ENCODE measurements at regions not wholly inside any gene's neighbourhood (a gene's known extent, or its start where the extent isn't known, plus 50 kb on each side); places are given as distances from the start of the nearest gene placed in this dataset.
A peak's percentile ranks its signal among the peaks of the same experiment; 100 is the strongest.

DNA sequence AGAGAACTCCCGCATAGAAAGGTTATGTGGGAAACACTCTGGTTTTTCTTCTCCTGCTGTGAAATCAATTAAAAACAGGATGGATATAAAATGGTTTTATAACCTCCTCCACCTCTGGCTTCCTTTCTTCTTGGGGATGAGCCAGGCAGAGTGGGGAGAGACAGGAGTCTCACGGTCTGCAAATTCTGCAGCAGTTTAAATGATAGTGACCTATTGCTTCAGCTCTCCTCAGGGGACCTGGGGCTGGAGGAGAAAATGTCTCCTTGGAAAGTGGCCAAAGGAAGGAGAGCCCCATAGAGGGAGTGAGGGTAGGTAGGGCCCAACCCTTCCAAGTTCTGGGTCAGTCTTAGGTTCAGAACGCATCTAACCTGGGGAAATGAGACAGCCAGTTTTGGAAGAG lies 118.8 kb downstream of the MTX3 start:
- no peak for FAIRE-seq
- no peak for DNase-seq (ENCODE audit: insufficient read length, low spot score)

DNA sequence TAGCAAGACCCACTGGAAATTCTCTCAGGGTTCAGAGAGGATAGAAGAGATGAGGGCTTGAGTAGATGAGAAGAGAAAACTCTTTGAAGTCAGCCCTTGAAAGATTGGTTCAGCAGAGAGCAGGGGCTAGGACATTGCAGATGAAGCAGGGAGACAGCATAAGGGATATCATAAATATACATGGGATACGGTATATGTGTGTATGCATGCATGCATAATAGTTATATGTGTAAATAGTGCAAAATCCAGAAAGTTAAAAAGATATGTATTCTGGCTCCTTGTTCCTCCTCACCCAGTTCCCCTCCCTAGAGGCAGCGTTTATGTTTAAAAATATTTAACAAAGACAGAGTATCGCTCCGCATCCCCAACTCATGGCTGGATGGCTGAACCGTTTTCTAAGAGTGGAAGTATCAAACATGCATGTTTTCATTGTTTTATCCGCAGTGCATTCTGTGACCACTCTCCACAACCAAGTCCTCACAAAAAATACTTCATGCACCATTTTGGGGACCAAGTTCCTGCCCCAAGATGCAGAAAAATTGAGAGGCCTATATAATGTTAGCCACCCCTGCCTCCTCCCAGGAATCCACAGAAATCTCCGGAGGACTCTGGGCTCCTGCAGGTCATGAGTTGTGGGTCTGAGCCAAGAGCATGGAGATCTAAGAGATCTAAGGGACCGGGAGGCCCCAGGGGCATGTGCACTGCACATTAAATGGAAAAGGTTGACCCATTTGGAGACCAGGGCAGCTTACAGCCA lies 119.5 kb downstream of the MTX3 start:
- FAIRE-seq: no peak
- DNase-seq (ENCODE audit: insufficient read length, low spot score): no peak

DNA sequence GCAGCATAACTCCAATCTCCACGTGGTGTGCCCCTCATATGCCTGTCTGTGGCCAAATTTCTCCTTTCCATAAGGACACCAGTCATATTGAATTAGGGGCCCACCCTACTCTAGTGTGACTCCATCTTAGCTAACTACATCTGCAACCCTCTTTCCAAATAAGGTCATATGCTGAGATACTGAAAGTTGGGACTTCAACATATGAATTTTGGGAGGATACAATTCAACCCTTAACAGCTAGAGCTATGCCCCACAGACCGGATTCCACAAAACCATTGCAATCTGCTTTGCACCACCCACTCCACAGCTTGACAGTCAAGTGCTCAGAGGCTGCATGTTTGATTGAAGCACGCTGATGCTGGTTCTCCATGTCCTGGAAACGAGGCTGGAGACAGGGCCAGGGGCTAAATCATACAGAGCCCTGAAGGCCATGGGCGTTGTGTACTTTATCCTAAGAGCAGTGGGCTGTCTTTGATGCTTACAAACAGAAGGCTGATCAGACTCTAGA lies 122.8 kb downstream of the MTX3 start:
- no peak for FAIRE-seq

DNA sequence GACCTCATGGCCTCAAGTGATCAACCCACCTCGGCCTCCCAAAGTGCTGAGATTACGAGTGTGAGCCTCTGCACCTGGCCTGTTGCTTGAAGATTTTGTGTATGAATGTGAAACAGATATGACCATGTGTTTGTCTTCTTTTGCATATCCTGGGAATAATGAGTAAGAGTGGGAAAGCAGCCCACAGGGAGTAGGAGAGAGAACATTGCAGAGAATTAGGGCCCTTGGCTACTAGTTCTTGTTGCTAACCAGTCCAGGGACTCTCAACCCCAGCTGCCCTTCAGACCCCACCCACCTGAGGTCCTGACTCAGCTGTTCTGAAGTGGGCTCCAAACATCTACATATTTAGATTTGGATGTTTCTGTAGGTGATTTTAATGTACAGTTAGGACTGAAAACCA lies 125.5 kb downstream of the MTX3 start:
- no peak for DNase-seq (ENCODE audit: insufficient read length, low spot score)
- FAIRE-seq: no peak

More for the DNA sequence above, 122.8 kb downstream of the MTX3 start:
- DNase-seq (ENCODE audit: insufficient read length, low spot score): no peak

DNA sequence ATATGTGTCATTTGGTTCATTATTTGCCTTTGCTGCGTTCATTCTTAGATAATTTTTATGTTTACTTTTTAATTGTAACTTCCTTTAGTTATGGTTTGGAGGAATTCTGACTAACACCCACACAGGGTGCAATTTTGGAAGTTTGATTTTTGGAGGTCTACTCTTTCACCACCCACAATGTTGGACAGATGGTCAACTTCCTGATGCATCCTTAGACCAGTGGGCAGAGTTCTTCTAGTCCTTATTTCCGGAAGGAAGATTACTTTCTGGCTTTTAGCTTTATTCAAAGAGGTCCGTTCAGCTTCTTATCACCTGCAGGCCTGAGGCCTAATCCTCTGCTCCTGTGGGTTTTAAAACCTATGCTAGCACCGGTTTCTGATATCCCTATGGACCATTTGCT lies 126.7 kb downstream of the MTX3 start:
- FAIRE-seq: no peak
- DNase-seq (ENCODE audit: insufficient read length, low spot score): no peak

DNA sequence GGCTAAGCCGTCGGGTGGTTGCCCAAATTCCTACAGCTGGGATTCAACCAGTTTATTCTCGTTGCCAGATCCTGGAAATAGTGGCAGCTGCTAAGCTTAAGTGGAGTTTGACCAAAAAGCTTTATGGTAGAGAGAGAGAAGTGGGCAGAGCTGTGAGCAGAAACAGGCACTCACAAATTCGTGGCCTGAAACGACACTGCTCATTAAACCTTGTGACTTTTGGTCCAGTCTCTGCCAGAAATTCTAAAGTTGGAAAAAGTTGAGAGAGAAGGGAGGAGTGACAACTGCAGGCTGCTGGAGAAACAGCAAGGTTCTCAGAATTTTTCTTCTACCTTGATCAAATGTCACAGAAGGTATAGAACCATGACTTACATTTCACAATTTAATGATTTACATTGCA lies 131.5 kb downstream of the MTX3 start:
- no peak for FAIRE-seq
- no peak for DNase-seq (ENCODE audit: insufficient read length, low spot score)

DNA sequence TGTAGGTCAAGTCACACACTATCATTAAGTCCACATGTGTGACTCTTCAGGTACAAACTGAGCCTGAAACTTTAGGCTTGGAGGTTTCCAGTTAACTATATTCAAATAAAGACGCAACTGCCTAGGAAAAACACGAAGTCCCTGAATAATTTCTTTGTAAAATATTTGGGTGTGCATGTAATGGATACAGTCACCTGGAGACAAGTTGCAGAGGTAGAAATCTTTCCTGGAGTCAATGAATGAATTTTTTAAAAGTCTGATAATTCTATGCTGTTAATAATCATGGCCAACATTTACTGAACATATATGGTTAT lies 132.7 kb downstream of the MTX3 start:
- no peak for FAIRE-seq
- no peak for DNase-seq (ENCODE audit: insufficient read length, low spot score)

DNA sequence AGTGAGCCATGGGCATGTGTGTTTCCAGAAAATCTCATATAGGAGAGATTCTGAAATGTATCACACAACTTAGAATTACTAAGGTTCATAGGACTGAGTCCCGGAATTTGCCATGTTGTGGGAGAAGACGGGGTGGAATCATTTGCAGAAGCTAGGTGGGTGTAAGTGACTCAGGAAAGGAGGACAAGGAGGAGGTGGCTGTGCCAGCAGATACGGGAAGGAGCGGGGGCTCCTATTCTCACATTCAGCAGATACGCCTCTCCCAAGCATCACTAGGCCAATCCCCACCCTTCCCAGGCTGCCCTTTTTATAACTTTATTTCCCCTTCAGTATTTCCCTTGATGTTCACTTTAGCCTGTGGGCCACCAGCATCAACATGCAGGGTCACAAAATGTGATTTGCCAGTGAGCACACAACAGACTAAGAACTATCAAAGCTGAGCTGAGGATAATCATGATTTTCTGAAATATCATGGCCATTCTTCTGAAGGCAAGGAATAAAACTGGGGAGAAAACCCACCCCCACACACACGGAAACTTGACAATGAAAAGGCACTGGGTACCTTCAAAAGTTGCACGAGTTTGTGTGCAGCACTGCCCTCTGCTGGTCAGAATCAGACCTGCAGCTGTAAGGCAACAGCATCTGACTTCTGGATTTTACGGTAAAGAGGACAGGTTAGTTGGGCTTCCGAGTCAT lies 133.2 kb downstream of the MTX3 start:
- DNase-seq (ENCODE audit: insufficient read length, low spot score) (peak; percentile 41), FAIRE-seq (peak; percentile 95)

DNA sequence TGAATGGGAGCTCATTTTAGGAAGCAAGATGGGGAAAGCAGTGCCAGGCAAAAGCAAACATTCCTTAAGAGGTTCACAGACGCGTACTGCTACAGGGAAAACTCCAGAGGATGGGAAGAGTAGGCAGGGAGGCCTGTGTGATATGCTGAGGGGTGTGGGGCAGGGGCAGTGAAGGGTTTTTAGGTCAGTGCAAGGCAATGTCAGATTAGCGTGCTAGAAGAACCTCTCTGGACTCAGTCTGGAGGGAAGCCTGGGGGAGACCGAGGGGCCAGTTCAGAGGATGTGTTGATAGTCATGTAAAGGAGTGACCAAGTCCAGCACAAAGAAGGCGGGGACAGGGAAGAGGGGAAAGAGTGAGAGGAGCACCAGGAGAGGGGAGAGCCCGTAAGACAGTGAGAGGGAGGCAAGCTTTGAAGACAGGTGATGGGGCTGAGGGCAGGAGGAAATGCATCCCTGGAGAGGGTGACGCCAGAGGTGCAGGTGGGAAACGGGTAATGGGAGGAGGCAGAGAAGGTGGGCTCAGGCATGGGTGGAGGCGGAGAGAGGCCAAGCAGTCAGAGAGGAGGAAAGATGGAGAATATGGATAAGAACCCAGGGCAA lies 134.5 kb downstream of the MTX3 start:
- DNase-seq (ENCODE audit: insufficient read length, low spot score) (no peak), FAIRE-seq (no peak)

DNA sequence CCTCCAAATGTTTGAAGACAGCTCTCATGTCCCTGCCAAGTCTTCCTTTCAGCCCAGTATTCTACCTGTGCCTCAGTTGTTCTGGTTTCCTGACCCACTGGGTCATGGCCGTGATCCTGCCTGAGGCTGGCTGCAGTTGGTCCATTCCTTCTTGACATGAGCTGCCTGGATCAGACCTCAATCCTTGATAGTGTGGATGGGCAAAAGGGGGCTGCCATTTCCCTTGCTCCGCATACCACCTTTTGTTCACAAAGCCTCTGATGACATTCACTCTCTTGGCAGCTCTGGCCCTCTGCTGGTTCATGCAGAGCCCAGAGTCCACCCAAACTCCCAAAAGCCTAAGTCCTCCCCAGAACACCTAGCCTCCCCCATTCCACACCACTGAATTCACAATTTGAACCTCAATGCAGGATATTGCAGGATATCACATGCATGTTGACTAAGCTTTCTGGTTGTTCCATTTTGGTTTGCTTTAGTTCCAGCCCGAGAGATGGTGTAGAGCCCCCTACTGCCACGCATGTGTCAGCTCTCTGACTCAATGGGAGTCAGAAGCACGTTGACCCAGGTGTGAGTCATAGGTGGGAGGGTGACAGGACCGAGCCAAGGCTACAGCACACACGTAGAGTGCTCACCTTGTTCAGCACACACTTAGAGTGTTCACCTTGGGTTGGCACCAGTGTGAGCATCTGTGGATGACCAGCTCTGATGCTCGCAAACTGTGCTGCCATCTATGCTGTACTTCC lies 137.2 kb downstream of the MTX3 start:
- no peak for DNase-seq (ENCODE audit: insufficient read length, low spot score)
- no peak for FAIRE-seq

DNA sequence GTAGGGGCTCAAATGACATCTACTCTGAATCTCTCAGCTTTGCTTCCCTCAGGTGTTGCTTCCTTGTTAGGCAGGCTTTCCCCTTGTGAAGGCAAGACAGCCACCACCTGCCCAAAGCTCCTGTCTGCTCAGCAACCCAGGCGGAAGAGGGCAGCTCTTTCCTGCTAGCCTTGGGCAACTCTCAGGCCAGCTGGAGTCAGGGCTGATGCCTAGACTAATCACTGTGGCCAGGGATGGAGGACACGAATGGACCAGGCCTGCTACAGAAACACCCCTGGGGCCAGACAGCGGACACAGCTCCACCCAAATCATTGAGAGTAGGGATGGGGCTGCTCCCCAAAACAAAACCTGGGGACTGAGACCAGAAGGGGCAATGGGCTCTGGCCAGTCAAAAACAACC lies 138.0 kb downstream of the MTX3 start:
- FAIRE-seq: no peak
- DNase-seq (ENCODE audit: insufficient read length, low spot score): no peak

DNA sequence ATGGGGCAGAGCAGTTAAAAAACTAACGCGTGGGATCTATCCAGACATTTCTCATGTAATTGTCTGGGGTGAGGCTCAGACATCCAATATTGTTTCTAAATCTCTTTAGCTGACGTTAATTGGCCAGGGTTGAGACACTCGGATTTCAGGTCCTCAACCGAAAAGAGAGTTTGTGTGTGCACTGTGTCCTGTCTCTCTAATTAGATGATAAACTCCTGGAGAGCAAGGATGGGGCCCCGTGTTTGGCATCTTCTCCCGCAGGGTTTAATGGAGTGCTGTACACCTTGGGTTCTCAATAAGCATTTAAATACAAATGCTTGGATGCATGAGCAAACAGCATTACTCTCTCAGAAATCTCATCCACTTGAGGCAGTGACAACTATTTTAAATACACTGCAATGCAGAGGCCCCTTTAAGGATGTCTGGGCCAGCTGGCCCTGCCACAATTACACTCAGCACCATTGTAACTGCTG lies 139.6 kb downstream of the MTX3 start:
- FAIRE-seq: no peak
- DNase-seq (ENCODE audit: insufficient read length, low spot score): no peak

DNA sequence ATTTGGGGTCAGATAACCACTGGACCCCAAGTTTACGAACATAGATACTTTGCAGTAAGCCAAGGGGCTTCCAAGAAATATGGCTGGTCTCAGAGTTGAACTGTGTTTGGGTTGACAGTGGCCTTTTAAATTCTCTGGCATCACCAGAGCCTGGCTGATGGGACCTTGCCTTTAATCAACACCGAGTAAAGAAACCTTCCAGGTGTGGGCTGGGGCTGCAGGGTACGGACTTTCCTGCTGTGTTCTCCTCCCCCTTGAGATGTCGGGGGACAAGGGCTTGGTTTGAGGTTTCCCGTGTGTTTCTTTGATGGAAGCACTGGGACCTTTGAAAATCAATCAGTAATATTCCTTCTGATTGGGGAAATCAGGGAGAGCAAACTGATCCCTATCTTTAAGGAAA lies 140.1 kb downstream of the MTX3 start:
- no peak for FAIRE-seq
- no peak for DNase-seq (ENCODE audit: insufficient read length, low spot score)

DNA sequence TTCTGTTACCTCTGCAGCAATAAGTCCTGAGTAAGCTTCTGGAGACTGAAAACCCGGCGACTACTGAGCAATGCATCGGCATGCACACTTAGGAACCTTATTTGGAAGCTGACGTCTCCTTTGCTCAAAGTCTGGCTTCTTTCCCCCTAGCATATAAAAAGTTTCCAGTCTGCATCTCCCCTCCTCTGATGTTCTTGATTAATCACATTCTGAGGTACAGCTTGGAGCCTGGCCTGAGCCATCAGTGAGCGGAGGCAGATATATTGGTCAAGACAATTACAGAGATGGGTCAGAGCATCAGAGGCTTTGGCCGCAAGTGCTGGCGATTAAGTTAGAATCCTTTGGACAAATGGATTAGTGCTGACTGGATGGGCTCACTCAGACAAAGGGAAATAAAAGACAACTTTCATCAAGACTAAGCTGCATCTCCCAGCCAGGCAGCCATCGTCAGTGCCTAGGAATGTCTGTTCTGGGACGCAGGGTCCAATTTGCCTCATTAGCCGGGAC lies 140.7 kb downstream of the MTX3 start:
- DNase-seq (ENCODE audit: insufficient read length, low spot score) (no peak), FAIRE-seq (no peak)

DNA sequence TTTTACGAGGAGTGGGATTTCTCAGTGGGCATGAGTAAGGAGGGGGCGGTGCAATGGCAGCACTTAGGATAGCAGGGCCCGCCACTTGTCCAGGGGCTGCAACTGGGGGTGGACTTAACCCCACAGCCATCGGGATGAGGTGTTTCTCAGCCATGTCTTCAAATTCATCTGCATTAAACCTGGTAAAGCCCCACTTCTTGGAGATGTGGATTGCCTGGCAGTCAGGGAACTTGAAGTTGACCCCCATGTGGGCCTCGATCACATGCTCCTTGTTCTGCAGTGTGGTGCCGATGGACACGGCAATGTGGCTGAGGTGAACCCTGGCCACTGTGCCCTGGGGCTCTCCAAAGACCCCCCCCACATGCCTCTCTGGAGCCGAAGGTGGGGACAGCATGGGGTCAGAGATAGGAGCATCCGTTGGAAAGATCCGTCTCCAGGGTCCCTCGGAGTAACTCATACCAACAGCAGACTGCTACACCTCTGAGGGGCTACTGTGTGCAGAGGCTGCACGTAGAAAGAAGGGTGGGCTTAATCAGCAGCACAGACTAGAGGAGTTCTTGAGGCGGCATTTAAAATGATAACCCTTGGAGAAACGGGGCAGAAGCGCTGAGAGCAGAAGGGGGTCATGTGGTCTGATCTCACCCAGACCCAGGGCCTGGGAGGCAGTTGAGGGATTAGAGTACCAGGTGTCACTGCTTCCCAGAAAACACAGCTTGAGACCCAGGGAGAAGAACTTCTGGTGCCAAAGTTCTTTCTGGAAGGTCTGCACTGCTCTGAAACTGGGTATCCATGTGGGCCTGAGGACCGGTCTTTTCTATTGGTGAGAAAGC lies 141.4 kb downstream of the MTX3 start:
- FAIRE-seq (no peak), DNase-seq (ENCODE audit: insufficient read length, low spot score) (no peak)

All from GM19239 (cell line).